Spleen (tissue), 11 donors: ENCODE measurements at regions not wholly inside any gene's neighbourhood (a gene's known extent, or its start where the extent isn't known, plus 50 kb on each side); places are given as distances from the start of the nearest gene placed in this dataset.

ENCODE experiments used
- DNase-seq: peaks from one replicate; pipeline ENCODE4 v3.0.0-alpha.2; 2020
- H3K27ac ChIP-seq, 8 donors: fragments of 200-600 bp; sonication (generic) in 7 of 8; 1 replicate in 4 of 8; 2 replicates in 4 of 8; pipeline versions ENCODE4 v1.5.0 to v1.8.0; 2016 to 2021; ENCODE audit warnings: inconsistent platforms in 4 of 8, mild to moderate bottlenecking in 4 of 8, moderate library complexity in 1 of 8
- H3K27me3 ChIP-seq, 7 donors: fragments of 200-600 bp; sonication (generic) in 6 of 7; replicated peaks in 1 of 7; 1 replicate in 4 of 7; 2 replicates in 3 of 7; pipeline versions ENCODE4 v1.5.0 to v1.8.0; 2016 to 2021; ENCODE audit warnings: inconsistent platforms in 3 of 7, mild to moderate bottlenecking in 1 of 7
- H3K36me3 ChIP-seq, 6 donors: fragments of 200-600 bp; sonication (generic) in 5 of 6; 1 replicate in 4 of 6; 2 replicates in 2 of 6; pipeline versions ENCODE4 v1.5.0 to v1.8.0; 2016 to 2021; ENCODE audit warnings: inconsistent platforms in 2 of 6
- H3K4me1 ChIP-seq, 6 donors: fragments of 200-600 bp; sonication (generic) in 5 of 6; 1 replicate in 3 of 6; 2 replicates in 3 of 6; pipeline versions ENCODE4 v1.5.0 to v1.8.0; 2016 to 2021; ENCODE audit warnings: inconsistent platforms in 3 of 6
- H3K4me3 ChIP-seq, 8 donors: fragments of 200-600 bp; sonication (generic) in 7 of 8; 1 replicate in 4 of 8; 2 replicates in 4 of 8; pipeline versions ENCODE4 v1.5.0 to v1.8.0; 2016 to 2021; ENCODE audit warnings: inconsistent platforms in 4 of 8, mild to moderate bottlenecking in 4 of 8, moderate library complexity in 2 of 8
- H3K9me3 ChIP-seq, 8 donors: fragments of 200-600 bp; sonication (generic) in 7 of 8; 1 replicate in 4 of 8; 2 replicates in 4 of 8; pipeline versions ENCODE4 v1.5.0 to v1.8.0; 2016 to 2021; ENCODE audit warnings: inconsistent platforms in 4 of 8
- CTCF ChIP-seq, 11 experiments: fragments of 200-600 bp in 7 of 11; fragments of 450-650 bp in 4 of 11; sonication (generic) in 4 of 11; IDR thresholded peaks in 8 of 11; conservative IDR thresholded peaks in 3 of 11; 1 replicate in 7 of 11; 2 replicates in 4 of 11; pipeline versions ENCODE4 v1.4.0 to v1.8.0; 2016 to 2021; ENCODE audit warnings: antibody characterized with exemption in 11 of 11, inconsistent platforms in 4 of 11, mild to moderate bottlenecking in 1 of 11
- POLR2A ChIP-seq, 3 donors: fragments of 450-650 bp; IDR thresholded peaks; one replicate each; pipeline ENCODE4 v1.5.1; 2017; ENCODE audit warnings: antibody characterized with exemption in 3 of 3, mild to moderate bottlenecking in 1 of 3
- POLR2AphosphoS5 ChIP-seq, 3 donors: sonication (generic); formaldehyde crosslinking; IDR thresholded peaks; one replicate each; pipeline ENCODE4 v1.5.1; 2017; ENCODE audit warnings: antibody characterized with exemption in 3 of 3
- WGBS, 5 donors: extraction: QIAGEN DNeasy Blood & Tissue Kit in 3 of 5; methylation state at CpG; one replicate each; pipeline versions ENCODE4 v1.1.5 to v1.1.7; 2013 to 2018; 5-methylcytosine and 5-hydroxymethylcytosine counted together
- intact Hi-C: fragments of 100-400 bp; cut with DNase I; formaldehyde crosslinking; loops from one replicate; pipeline ENCODE4 v1.15.0; 2023; ENCODE audit warnings: low total_unique reads
- donor health status: healthy with polysubstance abuse.
- donor health status: DM: no; HTN: no; CAD: no; lungs with moderate emphysema.
- donor health status: DM: no; HTN: no; CAD: no.
- donor health status: Bipolar disorder and iron deficiency.
- donor health status: healthy.
- donor health status: DM: no; HTN: no; CAD: no.
- donor health status: DM: yes; HTN: yes; CAD: no.

- Histone ChIP-seq H3K4me1 (peaks cover 0 to 18% (median 7%) of the 10 kb centered on the region in 6 donors), H3K27me3 (no peaks in the 10 kb centered on the region), H3K4me3 (peak overlapping the region in 2 of 8 donors; percentile 17 to 47), H3K36me3 (no peaks in the 10 kb centered on the region), H3K27ac (peak overlapping the region in 7 of 8 donors; percentile 16 to 76 (median 65)), H3K9me3 (no peaks in the 10 kb centered on the region)
- TF ChIP-seq POLR2A (IDR thresholded peaks at IDR 0.05) (no peak), POLR2AphosphoS5 (IDR thresholded peaks at IDR 0.05) (no peak), CTCF (IDR thresholded peaks at IDR 0.05 in 8 of 11, conservative IDR thresholded peaks at IDR 0.05 in 3 of 11) (no peak)
- WGBS, 5 donors: 56 to 68% (median 61%) methylated on average over 1 of the region's 1 CpG
- intact Hi-C loops: no loop called here
- no peak for DNase-seq
These were observed 51.1 kb upstream of the PREP start for GRCh38 chr6:105453968-105454367.

DNA sequence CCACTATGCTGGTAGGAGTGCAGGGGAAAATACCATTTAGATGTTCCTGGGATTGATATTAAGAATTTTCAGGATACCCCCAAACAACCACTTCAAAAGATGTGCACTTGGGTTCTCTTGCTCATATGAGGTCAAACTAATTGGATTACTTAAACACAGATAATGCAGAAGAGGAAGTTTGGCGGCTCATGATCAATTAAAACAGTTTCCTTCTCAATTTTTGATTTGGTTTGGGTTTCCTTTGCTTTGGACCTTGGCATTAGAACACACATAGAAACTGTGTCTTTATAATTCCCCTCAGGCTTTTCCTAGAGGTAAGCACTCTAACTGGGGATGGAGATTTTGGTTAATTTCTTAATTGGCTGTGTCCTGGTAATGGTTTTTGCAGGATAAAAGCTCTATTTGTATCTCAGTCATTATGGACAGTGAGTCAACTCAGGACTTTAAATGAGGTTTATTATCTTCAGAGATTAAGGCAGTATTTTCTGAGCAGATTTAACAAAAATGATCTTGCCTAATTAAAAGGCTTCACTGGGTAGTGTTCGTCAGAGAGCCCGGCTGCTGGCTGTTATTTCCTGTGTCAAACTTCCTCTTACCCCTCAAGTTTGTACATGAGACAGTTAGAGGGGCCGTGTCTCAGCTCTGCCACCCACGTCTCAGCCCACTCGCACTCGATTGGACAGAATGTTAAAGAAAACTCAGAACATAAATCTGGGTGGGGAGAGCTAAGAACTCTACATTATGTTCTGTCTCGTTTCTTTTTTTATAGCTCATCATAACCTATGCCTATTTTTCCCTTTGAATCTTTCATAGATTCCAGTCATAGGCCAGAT is 50.3 kb upstream of the PREP start:
- H3K9me3 ChIP-seq: no peaks in the 10 kb centered on the region
- intact Hi-C loops: no loop called here
- H3K36me3 ChIP-seq: no peaks in the 10 kb centered on the region
- H3K27me3 ChIP-seq: no peaks in the 10 kb centered on the region
- peak overlapping the region in 1 of 8 donors; percentile 47 for H3K4me3 ChIP-seq
- WGBS, 5 donors: 13 to 21% (median 14%) methylated on average over 8 of the region's 8 CpGs
- H3K4me1 ChIP-seq: peaks cover 0 to 18% (median 7%) of the 10 kb centered on the region in 6 donors
- peak overlapping the region in 7 of 8 donors; percentile 35 to 76 (median 65) for H3K27ac ChIP-seq
- no peak for TF ChIP-seq POLR2A (IDR thresholded peaks at IDR 0.05)
- TF ChIP-seq CTCF (IDR thresholded peaks at IDR 0.05 in 8 of 11, conservative IDR thresholded peaks at IDR 0.05 in 3 of 11): no peak
- peak in 1 of 3 donors; percentile 85 for TF ChIP-seq POLR2AphosphoS5 (IDR thresholded peaks at IDR 0.05)
- DNase-seq: peak; percentile 83
